ENCODE measurements at regions not wholly inside any gene's neighbourhood (a gene's known extent, or its start where the extent isn't known, plus 50 kb on each side); places are given as distances from the start of the nearest gene placed in this dataset.
"Not testable (repeated sequence)": the region's sequence is repeated elsewhere in the genome, so short reads cannot be mapped to it uniquely, and the experiment has no call there.

DNA sequence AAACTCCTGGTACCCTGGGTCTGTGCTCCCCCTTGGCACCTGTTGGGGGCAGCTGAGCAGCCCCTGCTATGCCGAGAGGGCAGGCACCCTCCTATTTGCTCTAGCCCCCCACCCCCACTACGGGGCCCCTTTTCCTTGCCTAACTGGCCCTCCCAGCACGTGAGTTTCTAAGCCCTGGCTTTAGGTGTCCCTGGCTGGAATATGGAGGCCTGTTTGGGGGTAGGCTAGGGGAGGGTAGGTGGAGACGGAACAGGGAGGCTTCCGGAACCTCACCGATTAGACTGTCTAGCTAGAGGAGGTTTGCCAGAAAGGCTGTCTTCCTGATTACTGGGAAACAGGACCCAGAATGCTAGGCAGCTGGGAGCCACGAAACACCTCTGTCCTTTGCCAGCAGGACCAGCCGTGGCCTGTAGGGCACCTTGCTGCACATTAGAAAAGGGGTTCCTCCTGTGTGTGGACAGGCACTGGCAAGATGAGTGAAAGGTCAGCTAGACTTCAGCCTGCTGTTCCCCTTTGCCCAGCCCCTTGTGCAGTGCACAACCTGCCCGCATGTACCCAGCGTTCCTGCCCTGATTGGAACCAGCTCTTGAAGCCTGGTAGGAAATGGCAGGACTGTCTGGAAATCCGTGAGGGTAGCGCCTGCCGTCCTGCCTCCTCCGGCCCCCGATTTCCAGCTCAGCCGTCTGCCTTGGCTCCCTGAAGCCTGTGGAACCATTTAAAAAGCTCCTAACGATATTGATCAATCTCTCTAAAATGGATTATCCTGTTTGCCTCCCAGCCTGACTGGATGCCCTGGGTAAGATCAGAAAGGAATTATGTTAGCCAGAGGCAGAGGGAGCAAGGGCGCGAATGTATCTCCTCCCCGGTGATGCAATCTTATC is 83.4 kb upstream of the GSE1 start:
- no peak for DNase-seq (ENCODE audit: low read depth)

DNA sequence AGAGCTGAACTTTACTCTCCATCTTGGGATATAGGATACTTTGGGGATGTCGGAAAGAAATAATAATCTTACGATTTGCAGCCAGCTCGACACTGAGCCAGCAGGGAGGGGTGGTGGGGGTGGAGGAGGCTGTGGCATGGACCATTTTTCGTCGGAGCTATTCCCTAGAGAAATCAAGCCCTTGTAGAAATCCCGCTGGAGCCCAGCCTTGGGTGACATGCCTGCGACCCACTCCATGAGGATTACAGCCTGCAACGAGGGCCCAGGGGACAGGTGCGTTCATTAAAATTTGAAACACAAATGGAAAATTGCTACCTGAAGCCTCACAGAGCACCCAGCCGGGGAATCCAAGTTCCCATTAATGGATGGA is 82.8 kb upstream of the GSE1 start:
- no peak for DNase-seq (ENCODE audit: low read depth)

DNA sequence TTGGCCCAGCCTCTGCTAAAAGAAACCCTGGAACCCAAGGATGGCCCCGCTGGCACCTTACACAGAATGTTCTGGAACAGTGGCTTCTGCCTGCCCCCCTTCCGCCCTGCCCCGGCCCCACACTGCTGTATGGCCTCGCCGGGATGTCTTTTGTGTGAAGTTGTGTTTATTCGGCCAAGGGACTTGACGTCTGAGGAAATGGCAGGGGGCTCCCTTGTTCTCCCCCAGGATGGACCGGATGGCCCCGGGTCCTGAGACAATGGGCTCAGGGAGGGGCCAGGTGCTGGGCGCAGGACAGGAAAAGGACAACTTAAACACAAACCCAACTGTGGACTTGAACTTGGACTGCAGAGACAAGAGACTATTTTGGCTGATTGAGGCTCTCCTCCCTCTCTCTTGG is 81.6 kb upstream of the GSE1 start:
- DNase-seq (ENCODE audit: low read depth): no peak

DNA sequence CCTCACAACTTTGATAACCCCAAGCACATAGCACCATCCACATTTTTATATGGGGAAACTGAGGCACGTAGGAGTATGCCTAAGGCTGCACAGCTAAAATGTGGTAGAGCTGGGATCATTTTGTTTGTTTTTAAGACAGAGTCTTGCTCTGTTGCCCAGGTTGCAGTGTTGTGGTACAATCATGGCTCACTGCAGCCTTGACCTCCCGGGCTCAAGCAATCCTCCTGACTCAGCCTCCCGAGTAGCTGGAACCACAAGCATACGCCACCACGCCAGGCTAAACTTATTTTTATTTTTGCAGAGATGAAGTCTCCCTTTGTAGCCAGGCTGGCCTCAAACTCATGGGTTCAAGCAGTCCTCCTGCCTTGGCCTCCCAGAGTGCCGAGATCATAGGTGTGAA is 81.0 kb upstream of the GSE1 start:
- no peak for DNase-seq (ENCODE audit: low read depth)

DNA sequence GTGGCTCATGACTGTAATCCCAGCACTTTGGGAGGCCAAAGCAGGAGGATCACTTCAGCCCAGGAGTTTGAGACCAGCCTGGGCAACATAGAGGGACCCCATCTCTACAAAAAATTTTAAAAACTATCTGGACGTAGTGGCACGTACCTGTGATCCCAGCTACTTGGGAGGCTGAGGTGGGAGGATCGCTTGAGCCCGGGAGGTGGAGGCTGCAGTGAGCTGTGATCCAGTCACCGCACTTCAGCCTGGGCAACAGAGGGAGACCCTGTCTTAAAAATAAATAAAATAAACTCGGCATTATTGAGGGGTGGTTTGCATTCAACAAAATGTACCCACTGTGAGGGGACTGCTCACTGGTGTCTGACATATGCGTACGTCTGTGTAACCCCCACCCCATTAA is 79.5 kb upstream of the GSE1 start:
- DNase-seq (ENCODE audit: low read depth): not testable (repeated sequence)

DNA sequence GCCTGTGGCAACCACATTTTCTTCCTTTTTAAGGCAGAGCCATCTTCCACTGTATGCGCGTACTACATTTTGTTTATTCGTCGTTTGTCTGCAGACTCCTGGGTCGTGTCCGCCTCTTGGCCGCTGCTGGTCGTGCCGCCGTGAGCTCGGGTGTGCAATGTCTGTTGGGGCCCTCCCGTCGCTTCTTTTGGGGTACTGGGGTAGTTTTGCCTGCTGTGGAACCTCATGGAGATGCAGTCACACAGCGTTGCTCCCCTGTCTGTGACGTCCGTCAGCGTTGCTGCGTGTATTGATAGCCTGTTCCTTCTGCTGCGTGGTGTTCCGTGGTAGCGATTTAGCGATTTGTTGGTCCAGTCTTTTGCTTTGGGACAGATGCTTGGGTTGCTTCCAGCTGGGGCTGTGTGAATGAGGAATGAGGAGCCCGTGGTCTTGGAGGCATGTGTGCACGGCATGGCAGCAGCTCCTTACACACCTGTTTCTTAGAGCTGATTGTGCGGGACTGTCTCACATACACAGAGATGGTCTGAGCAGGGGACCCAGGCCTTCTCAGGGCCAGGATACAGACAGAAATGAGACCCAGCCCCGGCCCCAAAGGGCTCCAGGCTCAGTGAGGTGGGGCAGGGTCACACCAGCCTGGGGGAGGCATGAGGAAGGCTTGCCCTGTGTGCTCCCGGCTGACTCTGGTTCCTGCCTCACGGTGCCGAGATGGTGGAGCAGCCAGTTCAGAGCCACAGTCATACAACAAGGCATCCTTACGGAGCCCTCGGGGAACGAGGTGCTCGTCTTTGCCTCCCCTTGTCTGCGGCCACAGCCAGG is 78.4 kb upstream of the GSE1 start:
- DNase-seq (ENCODE audit: low read depth): no peak

DNA sequence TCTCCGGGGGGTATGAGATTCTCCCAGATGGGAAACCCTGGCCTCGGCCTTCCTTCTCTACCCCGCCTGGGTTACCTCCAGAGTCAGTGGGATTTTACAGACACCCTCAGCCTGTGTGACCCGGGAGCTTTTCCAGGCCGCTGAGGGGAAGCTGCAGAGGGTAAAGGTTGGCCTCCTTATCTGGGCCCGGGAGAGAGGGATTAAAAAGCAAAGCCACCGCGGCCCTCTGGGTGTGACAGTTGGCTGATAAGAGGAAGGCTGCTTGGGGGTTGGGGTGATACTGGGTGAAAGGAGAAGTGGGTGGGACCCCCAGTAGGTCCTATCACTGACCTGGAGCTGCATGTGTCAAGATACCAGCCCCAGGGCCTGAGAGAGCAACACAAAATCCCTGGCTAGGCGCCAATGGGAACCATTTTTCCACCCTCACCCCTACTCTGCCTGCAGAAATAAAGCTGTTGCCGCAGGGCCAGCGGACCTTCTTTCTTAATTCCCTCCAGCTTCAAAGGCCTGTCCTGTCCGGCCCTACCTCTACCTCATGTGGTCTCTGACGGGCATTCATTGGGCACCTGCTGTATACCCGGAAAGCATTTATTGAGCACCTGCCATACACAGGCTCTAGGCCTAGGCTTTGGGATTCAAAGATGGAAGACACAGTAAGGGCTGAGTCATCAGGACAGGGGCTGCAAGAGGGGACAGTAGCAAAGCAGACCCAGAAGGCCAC is 77.6 kb upstream of the GSE1 start:
- no peak for DNase-seq (ENCODE audit: low read depth)

DNA sequence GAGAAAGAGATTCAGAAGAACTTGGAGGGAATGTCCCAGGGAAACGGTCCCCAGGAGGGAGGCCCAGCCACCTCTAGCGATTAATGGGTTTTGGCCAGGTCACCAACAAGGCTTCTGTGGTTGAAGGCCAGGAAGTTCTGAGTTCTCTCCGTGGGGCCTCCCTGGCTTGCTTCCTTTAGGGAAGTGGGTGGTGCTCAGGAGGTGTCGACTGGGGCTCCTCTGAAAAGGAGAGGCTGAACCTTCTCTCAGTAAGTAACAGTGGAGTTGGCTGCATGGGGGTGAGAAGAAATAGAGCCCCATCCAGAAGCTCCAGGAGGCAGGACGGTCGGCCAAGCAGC is 77.1 kb upstream of the GSE1 start:
- DNase-seq (ENCODE audit: low read depth): no peak

DNA sequence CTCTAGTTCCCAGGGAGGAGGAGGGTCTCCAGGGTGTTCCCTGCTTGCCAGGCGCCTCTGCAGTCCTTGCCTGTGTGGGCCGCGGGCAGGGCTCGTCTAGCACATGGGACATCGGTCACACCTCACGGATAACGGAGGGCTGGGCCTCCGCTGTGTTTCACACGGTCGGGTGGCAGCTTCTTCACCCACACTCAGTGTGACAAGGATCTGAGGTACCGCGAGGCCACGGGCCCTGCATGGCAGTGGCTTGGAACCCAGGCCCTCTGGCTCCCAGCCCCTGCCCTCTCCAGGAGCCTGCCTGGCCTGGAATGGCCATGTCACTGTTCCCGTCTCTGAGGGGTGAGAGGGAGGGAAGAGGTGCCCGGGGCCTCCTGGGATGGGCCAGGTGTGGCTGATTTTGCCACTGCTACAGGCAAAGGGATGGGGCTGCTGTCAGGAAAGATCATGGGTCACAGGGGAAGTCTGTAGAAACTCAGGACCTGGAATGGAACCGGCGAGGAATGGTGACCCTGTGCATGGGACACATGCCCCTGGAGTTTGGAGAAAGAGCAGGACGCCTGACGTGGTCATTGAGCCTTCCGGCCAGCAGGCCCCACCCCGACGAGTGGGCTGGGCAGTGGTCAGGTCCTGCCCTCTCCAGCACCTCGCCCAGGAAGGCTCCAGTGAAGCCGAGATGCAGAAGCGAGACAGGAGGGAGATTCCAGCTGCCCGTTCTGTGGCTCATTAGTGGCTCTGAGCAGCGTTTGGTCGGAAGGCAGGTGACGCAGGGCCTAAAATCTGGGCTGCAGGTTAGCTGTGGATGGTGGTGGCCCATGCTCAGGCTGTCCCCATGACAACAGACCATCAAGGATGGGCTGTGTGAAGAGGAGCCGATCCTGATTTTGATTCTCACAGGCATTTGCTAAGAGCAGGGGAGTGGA is 76.5 kb upstream of the GSE1 start:
- DNase-seq (ENCODE audit: low read depth): no peak

DNA sequence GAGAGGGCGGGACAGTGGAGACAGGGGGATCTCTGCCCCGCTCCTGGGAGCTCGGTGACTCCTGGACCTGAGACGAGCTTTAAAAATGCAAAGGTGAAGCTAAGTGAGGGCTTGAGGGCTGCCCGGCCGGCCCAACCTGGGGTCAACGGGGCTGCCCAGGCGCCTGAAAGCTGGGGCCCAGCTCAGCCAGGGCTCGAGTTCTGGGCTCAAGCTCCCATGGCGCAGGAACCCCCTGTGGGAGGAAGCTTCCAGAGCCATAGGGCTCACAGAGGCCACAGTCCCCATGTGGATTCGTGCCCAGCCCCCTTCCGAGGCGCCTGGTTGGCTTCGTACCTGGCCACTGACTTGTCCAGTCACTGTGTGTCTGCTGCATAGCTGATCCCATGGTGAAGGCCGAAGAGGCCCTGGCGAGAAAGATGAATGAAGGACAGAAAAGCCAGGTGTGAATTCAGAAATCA is 75.8 kb upstream of the GSE1 start:
- no peak for DNase-seq (ENCODE audit: low read depth)

DNA sequence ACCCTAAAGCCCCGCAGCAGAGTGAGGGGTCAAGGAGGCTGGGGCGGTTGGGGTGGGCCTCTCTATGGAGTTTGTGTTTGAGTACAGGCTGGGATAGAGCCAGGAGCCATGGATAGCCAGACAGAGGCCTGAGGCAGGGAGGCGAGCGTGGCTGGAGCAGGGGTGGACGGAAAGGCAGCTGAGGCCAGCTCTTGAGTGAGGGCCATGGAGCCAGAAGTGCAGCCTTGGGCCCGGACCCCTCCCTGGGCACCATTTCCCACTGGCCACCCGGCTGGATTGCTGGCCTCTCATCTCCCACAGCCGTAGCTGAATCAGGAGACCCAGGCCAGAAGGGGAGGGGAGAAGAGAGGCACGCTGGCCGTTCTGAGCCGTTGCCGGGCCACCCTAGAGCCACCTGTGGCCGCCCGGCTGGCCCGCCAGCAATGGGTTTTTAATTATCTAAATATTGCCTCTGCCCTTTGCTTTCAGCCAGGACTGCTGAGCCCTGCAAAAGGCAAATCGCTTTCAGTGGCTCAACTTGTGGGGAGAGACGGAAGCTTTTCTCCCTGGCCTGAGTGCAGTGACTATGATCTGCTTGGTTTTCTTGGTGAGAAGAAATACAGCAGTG is 75.2 kb upstream of the GSE1 start:
- DNase-seq (ENCODE audit: low read depth): no peak

DNA sequence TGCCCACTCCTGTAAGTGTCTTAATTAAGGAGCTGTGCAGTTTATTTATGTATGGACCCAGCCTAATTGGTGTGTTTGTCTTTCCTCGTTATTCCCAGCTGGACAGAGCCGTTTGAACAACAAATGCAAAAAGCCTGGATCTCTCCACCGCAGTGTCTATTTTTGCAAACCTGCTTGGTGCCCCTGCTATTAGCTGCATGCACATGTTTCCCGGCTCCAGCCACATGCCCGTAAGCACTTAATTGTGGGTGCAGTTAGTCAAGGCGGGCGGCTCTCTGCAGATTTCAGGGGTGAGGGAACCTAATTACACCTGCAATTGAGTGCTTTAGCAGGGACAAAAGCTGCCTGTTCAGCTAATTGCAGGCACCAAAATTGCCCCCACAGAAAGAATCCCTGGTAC is 74.0 kb upstream of the GSE1 start:
- DNase-seq (ENCODE audit: low read depth): no peak

DNA sequence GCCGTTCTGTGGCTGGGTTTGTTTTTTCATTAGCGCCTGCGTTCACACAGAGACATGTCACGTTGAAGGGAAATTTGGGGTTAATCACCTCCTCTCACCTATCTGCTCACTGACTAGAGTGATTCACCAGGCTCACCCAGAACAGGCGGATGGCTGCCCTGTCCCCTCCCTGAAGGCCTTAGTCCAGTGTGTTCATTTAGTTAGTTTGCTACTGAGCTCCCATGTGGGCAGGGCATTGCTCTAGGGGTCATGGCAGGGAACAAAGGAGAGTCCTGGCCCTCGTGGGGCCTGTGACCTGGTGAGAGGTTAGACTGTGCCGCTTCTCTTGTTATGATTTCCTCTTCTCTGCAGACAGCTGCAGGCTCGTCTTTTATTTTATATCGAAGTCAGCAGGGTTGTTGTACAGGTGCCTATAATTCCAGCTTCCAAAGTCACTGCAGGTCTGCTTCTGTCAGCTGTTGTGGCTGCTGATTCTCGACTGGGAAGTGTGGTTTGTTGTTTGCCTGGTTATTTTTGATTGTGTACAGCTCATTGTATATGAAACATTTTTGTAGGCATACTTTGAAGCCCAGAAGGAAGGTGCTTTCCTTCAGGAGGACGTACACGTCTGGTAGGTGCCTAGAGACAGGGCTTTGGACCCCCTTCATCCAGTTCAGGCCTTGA is 73.4 kb upstream of the GSE1 start:
- no peak for DNase-seq (ENCODE audit: low read depth)

DNA sequence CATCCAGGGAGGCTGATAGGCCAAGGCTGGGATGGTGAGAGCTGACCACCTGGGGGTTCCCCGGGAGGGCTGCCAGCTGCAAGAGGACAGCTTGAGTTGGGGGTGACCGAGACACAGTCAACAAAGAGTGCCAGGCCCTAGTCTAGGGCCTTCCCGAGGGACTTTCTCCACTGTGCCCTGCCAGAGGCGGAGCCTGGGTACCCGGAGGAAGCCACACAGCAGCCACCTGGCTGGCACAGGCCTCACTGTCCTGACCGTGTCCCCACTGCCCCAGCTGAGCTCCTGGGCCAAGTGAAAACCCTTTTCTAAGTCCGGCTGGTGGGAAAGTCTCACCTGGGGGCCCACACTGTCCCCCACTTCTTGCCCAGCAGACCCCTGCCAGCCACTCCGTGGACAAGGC is 71.9 kb upstream of the GSE1 start:
- DNase-seq (ENCODE audit: low read depth): no peak

DNA sequence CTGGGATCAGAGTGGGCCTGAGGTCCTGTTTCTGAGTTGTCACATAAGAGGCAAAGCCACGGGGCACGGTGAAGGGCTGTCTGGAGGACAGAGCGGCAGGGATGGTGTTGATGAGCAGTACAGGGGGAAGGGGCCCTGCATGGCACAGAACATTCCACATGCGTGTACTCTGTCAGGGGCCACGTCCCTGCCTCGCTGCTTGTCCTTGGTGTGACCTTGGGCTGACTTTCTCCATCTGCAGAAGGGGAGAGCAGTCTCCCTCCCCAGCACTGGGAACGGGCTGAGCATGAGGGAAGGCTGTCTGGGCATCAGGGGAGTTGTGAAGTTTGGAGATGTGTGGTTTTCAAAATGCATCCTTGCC is 71.5 kb upstream of the GSE1 start:
- DNase-seq (ENCODE audit: low read depth): no peak

DNA sequence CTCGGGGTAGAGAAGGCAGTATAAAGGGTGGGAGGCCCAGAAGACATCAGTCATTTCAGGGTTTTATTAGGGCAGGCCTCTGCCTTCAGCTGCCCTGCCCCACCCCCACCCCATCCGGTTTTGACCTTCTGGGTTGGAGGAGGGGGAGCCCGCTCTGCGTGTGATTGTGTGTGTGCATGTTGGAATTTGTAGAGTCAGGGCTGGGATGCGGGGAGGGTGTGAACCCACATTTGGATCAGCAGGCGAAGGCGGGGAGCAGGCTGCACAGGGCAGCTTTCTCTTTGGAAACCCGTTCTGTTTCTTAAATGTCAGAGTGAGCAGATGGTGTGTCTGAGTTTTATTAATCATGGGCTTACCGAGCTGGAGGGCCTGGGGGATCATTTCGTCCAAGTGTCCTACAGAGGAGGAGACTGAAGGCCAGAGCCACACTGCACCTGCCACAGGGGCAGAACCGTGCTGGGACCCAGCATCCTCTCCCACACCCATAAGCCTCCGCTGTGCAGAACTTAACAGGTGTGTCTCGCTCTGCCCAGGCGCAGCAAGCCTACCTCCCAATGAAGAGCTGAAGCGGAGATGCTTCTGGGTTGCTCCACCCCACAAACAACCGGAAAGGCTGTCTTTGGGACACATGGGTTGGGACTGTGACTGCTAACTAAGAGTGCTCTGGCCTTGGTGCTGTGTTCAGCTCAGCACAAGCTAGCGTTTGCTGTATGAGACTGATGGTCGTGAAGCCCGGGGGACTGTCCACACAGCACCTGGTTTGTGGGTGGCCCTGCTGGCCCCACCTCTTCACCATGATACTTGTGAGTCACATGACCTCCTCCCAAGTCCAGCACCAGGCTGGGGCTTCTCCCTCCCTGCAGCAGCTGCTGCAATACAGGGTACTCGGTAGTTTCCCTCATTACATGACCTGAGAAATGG is 70.9 kb upstream of the GSE1 start:
- DNase-seq (ENCODE audit: low read depth): no peak

DNA sequence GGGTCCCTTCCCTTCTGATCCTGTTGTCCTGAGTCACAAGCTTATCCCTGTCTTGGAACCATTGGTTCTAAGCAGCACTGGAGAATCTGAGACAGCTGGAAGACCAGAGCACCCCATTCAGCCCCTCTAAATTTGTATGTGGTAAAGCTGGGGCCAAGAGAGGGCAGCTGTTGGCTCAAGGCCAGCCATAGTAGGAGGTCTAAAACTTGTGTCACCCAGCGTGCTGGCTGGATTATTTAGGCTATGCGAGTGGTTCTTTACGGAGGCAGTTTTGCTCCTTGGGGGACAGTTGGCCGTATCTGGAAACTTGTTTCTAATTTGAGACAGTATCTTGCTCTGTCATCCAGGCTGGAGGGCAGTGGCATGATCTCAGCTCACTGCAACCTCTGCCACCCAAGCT is 69.6 kb upstream of the GSE1 start:
- DNase-seq (ENCODE audit: low read depth): no peak

DNA sequence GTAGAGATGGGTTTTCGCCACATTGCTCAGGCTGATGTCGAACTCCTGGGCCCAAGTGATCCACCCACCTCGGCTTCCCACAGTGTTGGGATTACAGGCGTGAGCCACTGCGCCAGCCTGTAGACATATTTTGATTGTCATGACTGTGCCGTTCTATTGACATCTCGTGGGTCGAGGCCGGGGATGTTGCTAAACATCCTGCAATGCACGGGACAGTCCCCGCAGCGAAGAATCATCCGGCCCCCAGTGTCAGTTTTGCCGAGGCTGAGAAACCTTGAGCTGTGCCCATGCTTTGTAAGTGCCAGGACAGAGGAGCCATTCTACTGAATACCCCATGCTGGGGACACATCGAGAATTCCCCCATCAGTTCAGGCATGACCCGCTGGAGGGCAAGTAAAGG is 69.1 kb upstream of the GSE1 start:
- no peak for DNase-seq (ENCODE audit: low read depth)

DNA sequence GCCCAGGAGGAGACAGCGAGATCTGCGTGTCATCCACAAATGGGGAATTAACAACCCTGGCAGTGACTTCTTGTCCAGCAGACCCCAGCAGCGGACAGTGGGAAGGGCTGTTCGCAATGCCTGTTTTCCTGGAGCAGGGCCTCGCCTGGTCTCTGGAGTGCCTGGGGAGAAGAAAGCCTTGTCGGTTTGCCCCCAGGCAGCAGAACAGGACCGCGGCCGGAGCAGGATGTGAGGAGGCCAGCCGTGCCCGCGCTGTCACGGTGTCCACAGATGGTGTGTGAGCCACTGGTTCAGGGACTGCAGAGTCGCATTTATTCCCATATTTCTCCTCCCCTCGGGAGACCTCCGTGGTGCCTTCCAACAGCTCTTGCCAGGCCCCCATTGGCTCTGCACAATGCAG is 68.5 kb upstream of the GSE1 start:
- DNase-seq (ENCODE audit: low read depth): no peak
